Omental fat pad (tissue), 3 donors: ENCODE measurements at regions not wholly inside any gene's neighbourhood (a gene's known extent, or its start where the extent isn't known, plus 50 kb on each side); places are given as distances from the start of the nearest gene placed in this dataset.
"Not testable (repeated sequence)": the region's sequence is repeated elsewhere in the genome, so short reads cannot be mapped to it uniquely, and the experiment has no call there.

Source experiments
- ATAC-seq: fragments of 150-250 bp; one replicate; pipeline ENCODE4 v1.9.1; 2016; ENCODE audit warnings: mild to moderate bottlenecking, moderate library complexity; ENCODE audit not compliant: low FRiP score
- DNase-seq: peaks from one replicate; pipeline ENCODE4 v3.0.0-alpha.2; 2019; ENCODE audit warnings: low spot score
- CTCF ChIP-seq, 3 donors: fragments of 450-650 bp; IDR thresholded peaks; one replicate each; pipeline ENCODE4 v1.5.1; 2016 to 2017; ENCODE audit warnings: antibody characterized with exemption in 3 of 3, mild to moderate bottlenecking in 3 of 3, moderate library complexity in 2 of 3

- ATAC-seq (no peak), DNase-seq (no peak)
- no peak for TF ChIP-seq CTCF (IDR thresholded peaks at IDR 0.05)
Measured at GRCh38 chr12:114025935-114026334, 59.8 kb upstream of the RBM19 start.

GRCh38 chr12:114022081-114022480 lies 56.0 kb upstream of the RBM19 start:
- not testable (repeated sequence) for ATAC-seq, DNase-seq

- no peak for TF ChIP-seq CTCF (IDR thresholded peaks at IDR 0.05)
- DNase-seq, result no peak
- ATAC-seq, result no peak
Measured at GRCh38 chr12:114018669-114019068, 52.5 kb upstream of the RBM19 start.
